ENCODE measurements at regions not wholly inside any gene's neighbourhood (a gene's known extent, or its start where the extent isn't known, plus 50 kb on each side); places are given as distances from the start of the nearest gene placed in this dataset.

DNA sequence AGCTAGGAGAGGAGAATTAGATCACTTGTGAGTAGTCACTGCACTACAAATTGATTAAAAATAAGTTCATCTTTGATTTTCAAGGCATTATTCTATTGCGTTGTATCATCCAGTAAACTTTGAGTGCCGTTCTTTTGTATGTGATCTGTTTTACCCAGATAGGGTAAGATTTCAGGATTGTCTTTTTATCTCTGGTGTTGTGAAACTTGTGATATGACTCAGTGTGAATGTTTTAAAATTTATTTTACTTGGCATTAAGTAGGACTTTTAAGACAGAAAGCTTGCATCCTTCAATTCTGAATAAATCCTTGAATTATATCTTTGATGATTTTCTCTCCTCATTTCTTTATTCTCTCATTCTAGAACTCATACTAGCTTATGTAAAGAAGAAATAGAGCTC lies 93.3 kb upstream of the ADAMTS5 start:
- Histone ChIP-seq H3K27ac (no peak overlapping the region), H3K36me3 (no peaks in the 10 kb centered on the region), H3K27me3 (no peaks in the 10 kb centered on the region), H3K4me1 (no peaks in the 10 kb centered on the region), H3K9me3 (peaks cover 0 to 9% (median 0%) of the 10 kb centered on the region in 4 donors), H3K4me3 (no peak overlapping the region)
- TF ChIP-seq, protein P1, sequence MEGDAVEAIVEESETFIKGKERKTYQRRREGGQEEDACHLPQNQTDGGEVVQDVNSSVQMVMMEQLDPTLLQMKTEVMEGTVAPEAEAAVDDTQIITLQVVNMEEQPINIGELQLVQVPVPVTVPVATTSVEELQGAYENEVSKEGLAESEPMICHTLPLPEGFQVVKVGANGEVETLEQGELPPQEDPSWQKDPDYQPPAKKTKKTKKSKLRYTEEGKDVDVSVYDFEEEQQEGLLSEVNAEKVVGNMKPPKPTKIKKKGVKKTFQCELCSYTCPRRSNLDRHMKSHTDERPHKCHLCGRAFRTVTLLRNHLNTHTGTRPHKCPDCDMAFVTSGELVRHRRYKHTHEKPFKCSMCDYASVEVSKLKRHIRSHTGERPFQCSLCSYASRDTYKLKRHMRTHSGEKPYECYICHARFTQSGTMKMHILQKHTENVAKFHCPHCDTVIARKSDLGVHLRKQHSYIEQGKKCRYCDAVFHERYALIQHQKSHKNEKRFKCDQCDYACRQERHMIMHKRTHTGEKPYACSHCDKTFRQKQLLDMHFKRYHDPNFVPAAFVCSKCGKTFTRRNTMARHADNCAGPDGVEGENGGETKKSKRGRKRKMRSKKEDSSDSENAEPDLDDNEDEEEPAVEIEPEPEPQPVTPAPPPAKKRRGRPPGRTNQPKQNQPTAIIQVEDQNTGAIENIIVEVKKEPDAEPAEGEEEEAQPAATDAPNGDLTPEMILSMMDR (IDR thresholded peaks at IDR 0.05) = no peak
- no peak for TF ChIP-seq POLR2AphosphoS5 (IDR thresholded peaks at IDR 0.05)
- TF ChIP-seq EP300 (IDR thresholded peaks at IDR 0.05) = no peak
- TF ChIP-seq POLR2A (IDR thresholded peaks at IDR 0.05) = no peak
- DNase-seq (no peak), ATAC-seq (ENCODE audit: low FRiP score in 2 of 2) (peak in 1 of 2 donors; percentile 36)
- WGBS, 2 donors = 90 to 92% methylated on average over 2 of the region's 2 CpGs

DNA sequence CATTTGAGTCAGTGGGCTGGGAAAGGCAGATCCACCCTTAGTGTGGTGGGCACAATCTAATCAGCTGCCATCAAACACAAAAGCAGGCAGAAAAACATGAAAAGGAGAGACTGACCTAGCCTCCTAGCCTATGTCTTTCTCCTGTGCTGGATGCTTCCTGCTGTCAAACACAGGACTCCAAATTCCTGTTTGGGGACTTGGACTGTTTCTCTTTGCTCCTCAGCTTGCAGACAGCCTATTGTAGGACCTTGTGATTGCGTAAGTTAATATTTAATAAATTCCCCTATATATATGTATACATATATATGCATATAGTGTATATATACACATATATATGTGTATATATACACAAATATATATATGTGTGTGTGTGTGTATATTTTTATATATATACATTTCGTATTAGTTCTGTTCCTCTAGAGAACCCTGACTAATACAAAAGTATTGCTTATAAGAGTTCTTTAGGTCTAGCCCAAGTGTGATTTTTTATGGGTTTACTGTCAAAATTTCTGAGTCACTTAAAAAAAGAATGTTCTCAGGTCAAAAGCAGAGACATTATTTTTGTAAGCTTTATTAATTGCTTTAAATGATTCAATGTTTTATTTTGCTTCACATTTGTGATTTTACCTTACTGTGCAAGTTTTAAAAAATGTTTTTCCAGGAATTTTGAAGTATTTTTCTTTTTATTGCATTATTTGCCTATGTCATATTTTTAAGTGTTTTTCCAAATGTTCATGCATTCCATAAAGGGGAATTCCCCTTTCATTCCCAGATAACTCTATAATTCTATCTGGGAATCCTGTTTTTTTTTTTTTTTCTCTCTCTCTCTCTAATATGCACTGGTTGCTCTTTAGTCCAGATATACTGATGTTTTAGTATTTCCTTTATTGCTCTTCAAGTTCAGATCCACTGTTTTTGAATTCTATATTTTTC lies 92.1 kb upstream of the ADAMTS5 start:
- H3K36me3 ChIP-seq = no peaks in the 10 kb centered on the region
- no peak for DNase-seq
- no peak overlapping the region for H3K27ac ChIP-seq
- 83 to 94% methylated on average over 2 of the region's 2 CpGs for WGBS, 2 donors
- no peak for ATAC-seq (ENCODE audit: low FRiP score in 2 of 2)
- no peaks in the 10 kb centered on the region for H3K27me3 ChIP-seq
- TF ChIP-seq POLR2AphosphoS5 (IDR thresholded peaks at IDR 0.05) (no peak), POLR2A (IDR thresholded peaks at IDR 0.05) (no peak), EP300 (IDR thresholded peaks at IDR 0.05) (no peak)
- TF ChIP-seq, protein P1 (IDR thresholded peaks at IDR 0.05) = no peak
- H3K9me3 ChIP-seq = peaks cover 0 to 9% (median 0%) of the 10 kb centered on the region in 4 donors
- H3K4me1 ChIP-seq = no peaks in the 10 kb centered on the region
- H3K4me3 ChIP-seq = no peak overlapping the region

DNA sequence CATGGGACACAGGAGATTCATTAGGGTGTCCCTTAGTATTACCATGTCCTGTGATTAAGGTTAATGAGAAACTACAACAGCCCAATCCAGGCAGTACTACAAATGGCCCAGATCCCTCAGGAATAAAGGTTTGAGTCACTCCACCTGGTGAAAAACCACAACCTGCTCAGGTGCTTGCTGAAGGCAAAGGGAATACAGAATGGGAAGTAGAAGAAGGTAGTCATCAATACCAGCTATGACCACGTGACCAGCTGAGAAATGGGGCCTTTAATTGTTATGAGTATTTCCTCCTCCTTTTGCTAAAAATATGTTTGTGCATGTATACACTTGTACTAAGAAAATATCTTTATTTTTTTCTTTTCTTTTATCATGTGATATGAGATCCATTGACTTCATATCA lies 91.1 kb upstream of the ADAMTS5 start:
- WGBS, 2 donors = 85 to 88% methylated on average over 1 of the region's 1 CpG
- Histone ChIP-seq H3K36me3 (no peaks in the 10 kb centered on the region), H3K27ac (no peak overlapping the region), H3K4me1 (no peaks in the 10 kb centered on the region), H3K27me3 (no peaks in the 10 kb centered on the region), H3K4me3 (no peak overlapping the region), H3K9me3 (peaks cover 0 to 7% (median 0%) of the 10 kb centered on the region in 4 donors)
- TF ChIP-seq POLR2AphosphoS5 (IDR thresholded peaks at IDR 0.05) = no peak
- ATAC-seq (ENCODE audit: low FRiP score in 2 of 2) = no peak
- no peak for DNase-seq

DNA sequence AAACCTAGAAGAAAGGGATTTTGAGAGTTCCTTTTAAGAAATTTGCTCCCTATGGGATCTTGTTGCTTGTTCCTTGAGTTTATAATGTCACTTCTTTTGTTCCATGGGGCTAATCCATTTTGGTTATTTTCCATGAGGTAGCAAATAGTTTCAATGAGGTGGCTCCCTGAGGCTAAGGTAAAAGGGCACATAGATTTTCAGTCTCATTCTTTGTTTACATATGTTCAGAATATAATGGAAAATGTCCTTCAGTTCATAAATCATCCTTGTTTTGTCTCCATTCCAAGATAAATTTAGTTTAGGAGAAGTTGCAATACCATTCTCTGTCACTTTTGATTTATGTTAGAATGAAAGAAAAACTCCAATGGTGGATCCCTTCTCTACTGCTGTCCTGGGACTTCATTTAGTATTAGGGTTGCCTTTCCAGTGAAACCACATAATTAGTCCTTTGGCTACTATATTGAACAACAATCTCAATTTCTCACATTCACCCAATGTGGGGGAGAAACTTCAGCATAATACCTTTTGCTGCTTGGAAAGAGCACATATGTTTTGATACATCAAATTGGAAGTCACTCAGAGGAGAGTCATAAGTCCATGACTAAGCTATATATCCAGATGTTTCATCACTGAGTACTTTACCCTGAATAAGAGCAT lies 80.9 kb upstream of the ADAMTS5 start:
- no peak overlapping the region for H3K4me3 ChIP-seq
- no peaks in the 10 kb centered on the region for H3K36me3 ChIP-seq
- ATAC-seq (ENCODE audit: low FRiP score in 2 of 2) (no peak), DNase-seq (no peak)
- TF ChIP-seq, protein P1 (IDR thresholded peaks at IDR 0.05) = no peak
- TF ChIP-seq EP300 (IDR thresholded peaks at IDR 0.05) (no peak), POLR2A (IDR thresholded peaks at IDR 0.05) (no peak), POLR2AphosphoS5 (IDR thresholded peaks at IDR 0.05) (no peak)
- no peaks in the 10 kb centered on the region for H3K27me3 ChIP-seq
- no peaks in the 10 kb centered on the region for H3K4me1 ChIP-seq
- H3K27ac ChIP-seq = no peak overlapping the region
- no peaks in the 10 kb centered on the region for H3K9me3 ChIP-seq

DNA sequence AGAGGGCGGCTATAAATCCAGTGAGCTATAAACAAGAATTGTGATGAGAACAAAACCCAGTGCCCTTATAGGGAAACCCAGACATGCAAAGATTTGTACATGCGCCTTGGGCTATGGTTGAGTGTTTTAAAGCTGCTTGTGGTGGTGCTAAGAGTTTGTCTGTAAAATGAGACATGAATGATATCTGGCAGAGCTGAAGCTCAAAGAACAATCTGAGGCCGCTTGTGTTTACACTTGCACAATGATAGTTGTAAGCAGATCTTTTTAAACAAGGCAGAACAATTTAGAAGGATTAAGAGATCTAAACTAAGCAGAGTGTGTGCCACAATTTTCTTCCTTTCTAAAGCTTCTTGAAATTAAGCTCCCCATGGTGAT lies 80.4 kb upstream of the ADAMTS5 start:
- no peaks in the 10 kb centered on the region for H3K4me1 ChIP-seq
- DNase-seq (no peak), ATAC-seq (ENCODE audit: low FRiP score in 2 of 2) (no peak)
- no peak overlapping the region for H3K27ac ChIP-seq
- H3K9me3 ChIP-seq = no peaks in the 10 kb centered on the region
- WGBS, 2 donors = 62 to 65% methylated on average over 3 of the region's 3 CpGs
- no peaks in the 10 kb centered on the region for H3K36me3 ChIP-seq
- TF ChIP-seq POLR2A (IDR thresholded peaks at IDR 0.05) (no peak), POLR2AphosphoS5 (IDR thresholded peaks at IDR 0.05) (no peak), EP300 (IDR thresholded peaks at IDR 0.05) (no peak)
- TF ChIP-seq, protein P1 (IDR thresholded peaks at IDR 0.05) = no peak
- H3K4me3 ChIP-seq = no peak overlapping the region
- no peaks in the 10 kb centered on the region for H3K27me3 ChIP-seq
